Neural cell (in vitro differentiated cells): ENCODE measurements at regions not wholly inside any gene's neighbourhood (a gene's known extent, or its start where the extent isn't known, plus 50 kb on each side); places are given as distances from the start of the nearest gene placed in this dataset.

Experiments used
- H2AFZ ChIP-seq: fragments of 200-600, 300-800 bp; sonication (generic), shearing (Covaris generic); 2 replicates; pipeline ENCODE4 v1.6.0; 2014; ENCODE audit warnings: low read depth, mild to moderate bottlenecking, antibody characterized with exemption, low read length, moderate library complexity
- H3F3A ChIP-seq: fragments of 200-600 bp; shearing (Covaris generic); 2 replicates; pipeline ENCODE4 v1.6.1; 2016; ENCODE audit warnings: mild to moderate bottlenecking, moderate library complexity, mixed read lengths, antibody characterized with exemption, low read length; ENCODE audit not compliant: insufficient read depth, poor library complexity, severe bottlenecking
- H3K27ac ChIP-seq: fragments of 200-600, 300-800 bp; sonication (generic), shearing (Covaris generic); 2 replicates; pipeline ENCODE4 v1.5.1; 2014; ENCODE audit warnings: mild to moderate bottlenecking, low read length, moderate library complexity
- H3K27me3 ChIP-seq: fragments of 300-800, 200-600 bp; sonication (generic), shearing (Covaris generic); 2 replicates; pipeline ENCODE4 v1.6.0; 2014; ENCODE audit warnings: mild to moderate bottlenecking, low read depth, low read length, moderate library complexity; ENCODE audit not compliant: insufficient read depth
- H3K36me3 ChIP-seq: fragments of 300-800, 200-600 bp; sonication (generic), shearing (Covaris generic); 2 replicates; pipeline ENCODE4 v1.5.1; 2014; ENCODE audit warnings: mild to moderate bottlenecking, antibody characterized with exemption, low read length, moderate library complexity; ENCODE audit not compliant: insufficient read depth
- H3K4me2 ChIP-seq: fragments of 300-800, 200-600 bp; sonication (generic), shearing (Covaris generic); 2 replicates; pipeline ENCODE4 v1.6.0; 2014; ENCODE audit warnings: mild to moderate bottlenecking, low read length
- H3K4me3 ChIP-seq: fragments of 300-800, 200-600 bp; sonication (generic), shearing (Covaris generic); 2 replicates; pipeline ENCODE4 v1.5.1; 2014; ENCODE audit warnings: mild to moderate bottlenecking, low read length, moderate library complexity
- H3K79me2 ChIP-seq: fragments of 200-600 bp; shearing (Covaris generic); replicated peaks from 2 replicates; pipeline ENCODE4 v1.6.0; 2014; ENCODE audit warnings: mild to moderate bottlenecking, low read length, moderate library complexity; ENCODE audit not compliant: insufficient read depth
- H3K9ac ChIP-seq: fragments of 300-800, 200-600 bp; sonication (generic), shearing (Covaris generic); 2 replicates; pipeline ENCODE4 v1.6.1; 2016; ENCODE audit warnings: mild to moderate bottlenecking, low read length, mixed read lengths
- H3K9me2 ChIP-seq: fragments of 200-600 bp; shearing (Covaris generic); 2 replicates; pipeline ENCODE4 v1.6.1; 2016; ENCODE audit warnings: mild to moderate bottlenecking, low read length, mixed read lengths; ENCODE audit not compliant: insufficient read depth
- H3K9me3 ChIP-seq: fragments of 200-600, 300-800 bp; sonication (generic), shearing (Covaris generic); 2 replicates; pipeline ENCODE4 v1.6.1; 2016; ENCODE audit warnings: mild to moderate bottlenecking, mixed run types, low read length, moderate library complexity, mixed read lengths
- H4K20me1 ChIP-seq: fragments of 200-600 bp; shearing (Covaris generic); 2 replicates; pipeline ENCODE4 v1.6.1; 2016; ENCODE audit warnings: mild to moderate bottlenecking, mixed run types; ENCODE audit not compliant: insufficient read depth
- CTCF ChIP-seq: fragments of 450-650 bp; IDR thresholded peaks from 2 replicates; pipeline ENCODE4 v1.5.1; 2014; ENCODE audit warnings: antibody characterized with exemption, mild to moderate bottlenecking, moderate library complexity; ENCODE audit not compliant: poor library complexity, severe bottlenecking
- EP300 ChIP-seq: fragments of 450-650 bp; conservative IDR thresholded peaks from 2 replicates; pipeline ENCODE4 v1.6.1; 2014; ENCODE audit warnings: antibody characterized with exemption, mild to moderate bottlenecking, moderate library complexity; ENCODE audit not compliant: poor library complexity, severe bottlenecking
- EZH2 ChIP-seq: fragments of 200-600, 300-800 bp; shearing (Covaris generic), sonication (generic); IDR thresholded peaks from 2 replicates; pipeline ENCODE4 v1.6.1; 2014; ENCODE audit warnings: antibody characterized with exemption, low read length, borderline replicate concordance, mild to moderate bottlenecking; ENCODE audit not compliant: insufficient read depth, poor library complexity, severe bottlenecking
- MXI1 ChIP-seq: fragments of 450-650 bp; conservative IDR thresholded peaks from 2 replicates; pipeline ENCODE4 v1.6.1; 2014; ENCODE audit warnings: antibody characterized with exemption, mild to moderate bottlenecking; ENCODE audit not compliant: poor library complexity, severe bottlenecking
- POLR2AphosphoS5 ChIP-seq: IDR thresholded peaks from 2 replicates; pipeline ENCODE4 v1.6.1; 2012
- RAD21 ChIP-seq: fragments of 450-650 bp; conservative IDR thresholded peaks from 2 replicates; pipeline ENCODE4 v1.6.1; 2014; ENCODE audit warnings: antibody characterized with exemption, mild to moderate bottlenecking, moderate library complexity
- SMC3 ChIP-seq: fragments of 450-650 bp; conservative IDR thresholded peaks from 2 replicates; pipeline ENCODE4 v1.6.1; 2014; ENCODE audit warnings: antibody characterized with exemption, mild to moderate bottlenecking, moderate library complexity; ENCODE audit not compliant: poor library complexity
- TAF1 ChIP-seq: IDR thresholded peaks from 2 replicates; pipeline ENCODE4 v1.6.1; 2012; ENCODE audit warnings: low read depth
- TF ChIP-seq, protein P1 (sequence below): IDR thresholded peaks from 2 replicates; pipeline ENCODE4 v1.6.1; 2012; ENCODE audit warnings: borderline replicate concordance

GRCh38 chr20:24747010-24747712 lies 201.9 kb upstream of the CST7 start:
- H3K9me2 ChIP-seq, result no peaks in the 10 kb centered on the region
- no peaks in the 10 kb centered on the region for H3K9me3 ChIP-seq
- no peak for TF ChIP-seq POLR2AphosphoS5
- no peak for TF ChIP-seq TAF1
- TF ChIP-seq, protein P1, sequence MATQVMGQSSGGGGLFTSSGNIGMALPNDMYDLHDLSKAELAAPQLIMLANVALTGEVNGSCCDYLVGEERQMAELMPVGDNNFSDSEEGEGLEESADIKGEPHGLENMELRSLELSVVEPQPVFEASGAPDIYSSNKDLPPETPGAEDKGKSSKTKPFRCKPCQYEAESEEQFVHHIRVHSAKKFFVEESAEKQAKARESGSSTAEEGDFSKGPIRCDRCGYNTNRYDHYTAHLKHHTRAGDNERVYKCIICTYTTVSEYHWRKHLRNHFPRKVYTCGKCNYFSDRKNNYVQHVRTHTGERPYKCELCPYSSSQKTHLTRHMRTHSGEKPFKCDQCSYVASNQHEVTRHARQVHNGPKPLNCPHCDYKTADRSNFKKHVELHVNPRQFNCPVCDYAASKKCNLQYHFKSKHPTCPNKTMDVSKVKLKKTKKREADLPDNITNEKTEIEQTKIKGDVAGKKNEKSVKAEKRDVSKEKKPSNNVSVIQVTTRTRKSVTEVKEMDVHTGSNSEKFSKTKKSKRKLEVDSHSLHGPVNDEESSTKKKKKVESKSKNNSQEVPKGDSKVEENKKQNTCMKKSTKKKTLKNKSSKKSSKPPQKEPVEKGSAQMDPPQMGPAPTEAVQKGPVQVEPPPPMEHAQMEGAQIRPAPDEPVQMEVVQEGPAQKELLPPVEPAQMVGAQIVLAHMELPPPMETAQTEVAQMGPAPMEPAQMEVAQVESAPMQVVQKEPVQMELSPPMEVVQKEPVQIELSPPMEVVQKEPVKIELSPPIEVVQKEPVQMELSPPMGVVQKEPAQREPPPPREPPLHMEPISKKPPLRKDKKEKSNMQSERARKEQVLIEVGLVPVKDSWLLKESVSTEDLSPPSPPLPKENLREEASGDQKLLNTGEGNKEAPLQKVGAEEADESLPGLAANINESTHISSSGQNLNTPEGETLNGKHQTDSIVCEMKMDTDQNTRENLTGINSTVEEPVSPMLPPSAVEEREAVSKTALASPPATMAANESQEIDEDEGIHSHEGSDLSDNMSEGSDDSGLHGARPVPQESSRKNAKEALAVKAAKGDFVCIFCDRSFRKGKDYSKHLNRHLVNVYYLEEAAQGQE, result no peak
- TF ChIP-seq EZH2, result no peak
- no peak for TF ChIP-seq EP300
- TF ChIP-seq CTCF, result no peak
- TF ChIP-seq RAD21, result no peak
- no peak for TF ChIP-seq SMC3
- TF ChIP-seq MXI1, result no peak
- H3K9ac ChIP-seq, result no peak overlapping the region
- H3K4me3 ChIP-seq, result no peak overlapping the region
- H3F3A ChIP-seq, result no peaks in the 10 kb centered on the region
- H3K36me3 ChIP-seq, result no peaks in the 10 kb centered on the region
- no peaks in the 10 kb centered on the region for H4K20me1 ChIP-seq
- H3K79me2 ChIP-seq, result no peaks in the 10 kb centered on the region
- H3K27ac ChIP-seq, result no peak overlapping the region
- no peak overlapping the region for H3K4me2 ChIP-seq
- no peak overlapping the region for H2AFZ ChIP-seq
- no peaks in the 10 kb centered on the region for H3K27me3 ChIP-seq

DNA sequence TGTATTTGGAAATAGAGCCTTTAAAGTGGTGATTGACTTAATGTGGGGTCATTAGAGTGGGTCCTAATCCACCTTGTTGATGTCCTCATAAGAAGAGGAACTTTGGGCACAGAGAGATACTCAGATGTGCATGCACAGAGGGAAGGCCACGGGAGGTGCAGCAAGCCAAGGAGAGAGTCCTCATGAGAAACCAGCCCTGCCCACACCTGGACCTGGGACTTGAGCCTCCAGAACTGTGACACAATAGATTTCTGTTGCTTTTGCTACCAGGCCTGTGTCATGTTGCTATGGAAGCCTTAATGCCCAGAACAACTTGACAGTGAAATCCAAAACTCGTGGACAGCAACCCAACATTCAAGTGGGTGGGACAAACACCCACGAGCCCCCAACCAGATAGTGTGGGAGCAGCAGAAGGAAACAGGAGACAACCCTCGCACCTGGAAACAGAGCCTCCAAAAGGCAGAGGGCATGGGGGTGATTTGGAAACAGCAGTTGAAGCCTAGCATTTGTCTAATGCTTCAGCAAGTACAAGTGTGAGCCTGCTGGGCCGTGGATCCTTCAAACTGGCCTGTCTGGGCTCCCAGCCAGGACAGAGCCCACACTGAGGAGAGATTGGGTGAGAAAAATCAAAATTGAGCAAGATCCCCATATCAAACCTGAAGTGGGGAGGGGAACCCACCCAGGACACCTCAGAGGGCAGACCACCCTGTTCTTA lies 201.0 kb upstream of the CST7 start:
- Histone ChIP-seq H4K20me1 (no peaks in the 10 kb centered on the region), H3K4me3 (no peak overlapping the region), H3F3A (no peaks in the 10 kb centered on the region), H3K36me3 (no peaks in the 10 kb centered on the region), H3K9ac (no peak overlapping the region), H3K79me2 (no peaks in the 10 kb centered on the region), H3K27me3 (no peaks in the 10 kb centered on the region), H2AFZ (no peak overlapping the region), H3K27ac (no peak overlapping the region), H3K9me3 (no peaks in the 10 kb centered on the region), H3K4me2 (no peak overlapping the region), H3K9me2 (no peaks in the 10 kb centered on the region)
- no peak for TF ChIP-seq SMC3
- no peak for TF ChIP-seq EP300
- TF ChIP-seq, protein P1, result no peak
- no peak for TF ChIP-seq TAF1
- TF ChIP-seq CTCF, result no peak
- no peak for TF ChIP-seq MXI1
- TF ChIP-seq RAD21, result no peak
- TF ChIP-seq EZH2, result no peak
- TF ChIP-seq POLR2AphosphoS5, result no peak
